Embryonic facial prominence (tissue), 1 donor: ENCODE measurements at regions not wholly inside any gene's neighbourhood (a gene's known extent, or its start where the extent isn't known, plus 50 kb on each side); places are given as distances from the start of the nearest gene placed in this dataset.
"Not testable (repeated sequence)": the region's sequence is repeated elsewhere in the genome, so short reads cannot be mapped to it uniquely, and the experiment has no call there.

Source experiments
- DNase-seq: peaks from one replicate; pipeline ENCODE4 v3.0.0-alpha.2; 2016; ENCODE audit errors: extremely low spot score

GRCh38 chr9:40934480-40934879 is 194.0 kb downstream of the FOXD4L6 start:
- DNase-seq, result not testable (repeated sequence)

DNA sequence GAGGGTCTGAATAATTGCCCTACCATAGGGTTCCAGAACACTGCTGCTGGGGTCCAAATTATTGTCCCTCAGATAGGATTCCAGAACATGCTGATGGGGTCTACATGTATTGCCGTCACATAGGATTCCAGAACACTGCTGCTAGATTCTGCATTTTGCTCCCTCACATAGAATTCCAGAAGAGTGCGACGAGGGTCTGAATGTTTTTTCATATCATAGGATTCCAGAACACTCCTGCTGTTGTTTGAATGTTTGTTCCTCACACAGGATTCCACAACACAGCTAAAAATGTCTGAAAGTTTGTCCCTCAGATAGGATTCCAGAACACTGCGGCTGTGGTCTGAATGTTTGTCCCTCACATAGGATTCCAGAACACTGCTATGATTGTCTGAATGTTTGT is 198.1 kb downstream of the FOXD4L6 start:
- not testable (repeated sequence) for DNase-seq

DNA sequence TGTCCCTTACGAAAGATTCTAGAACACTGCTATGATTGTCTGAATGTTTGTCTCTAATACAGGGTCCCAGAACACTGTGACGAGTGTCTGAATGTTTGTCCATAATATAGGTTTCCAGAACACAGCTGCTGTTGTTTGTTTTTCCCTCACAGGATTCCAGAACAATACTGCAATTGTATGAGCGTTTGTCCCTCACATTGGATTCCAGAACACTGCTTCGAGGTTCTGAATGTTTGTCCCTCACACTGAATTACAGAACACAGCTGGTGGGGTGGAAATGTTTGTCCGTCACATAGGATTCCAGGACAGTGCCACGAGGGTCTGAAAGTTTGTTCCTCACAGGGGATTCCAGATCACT is 199.0 kb downstream of the FOXD4L6 start:
- not testable (repeated sequence) for DNase-seq

DNA sequence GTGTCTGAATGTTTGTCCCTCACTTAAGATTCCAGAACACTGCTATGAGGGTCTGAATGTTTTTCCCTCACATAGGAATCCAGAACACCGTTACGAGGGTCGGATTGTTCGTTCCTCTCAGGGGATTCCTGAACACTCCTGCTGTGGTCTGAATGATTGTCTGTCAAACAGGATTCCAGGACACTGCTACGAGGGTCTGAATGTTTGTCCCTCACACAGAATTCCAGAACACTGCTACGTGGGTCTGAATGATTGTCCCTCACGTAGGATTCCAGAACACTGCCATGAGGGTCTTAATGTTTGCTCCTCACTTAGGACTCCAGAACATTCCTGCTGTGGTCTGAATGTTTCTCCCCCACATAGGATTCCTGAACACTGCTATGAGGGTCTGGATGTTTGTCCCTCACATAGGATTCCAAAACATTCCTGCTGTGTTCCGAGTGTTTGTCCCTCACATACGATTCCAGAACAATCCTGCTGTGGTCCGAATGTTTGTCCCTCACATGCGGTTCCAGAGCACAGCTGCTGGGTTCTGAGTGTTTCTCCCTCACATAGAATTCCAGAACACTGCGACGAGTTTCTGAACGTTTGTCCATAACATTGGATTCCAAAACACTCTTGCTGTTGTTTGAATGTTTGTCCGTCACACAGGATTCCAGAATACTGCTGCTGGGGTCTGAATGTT is 199.5 kb downstream of the FOXD4L6 start:
- DNase-seq, result no peak

- DNase-seq, result no peak
These were observed 200.4 kb downstream of the FOXD4L6 start for GRCh38 chr9:40927851-40928802.

- no peak for DNase-seq
These were observed 201.2 kb downstream of the FOXD4L6 start for GRCh38 chr9:40927260-40927631.

DNA sequence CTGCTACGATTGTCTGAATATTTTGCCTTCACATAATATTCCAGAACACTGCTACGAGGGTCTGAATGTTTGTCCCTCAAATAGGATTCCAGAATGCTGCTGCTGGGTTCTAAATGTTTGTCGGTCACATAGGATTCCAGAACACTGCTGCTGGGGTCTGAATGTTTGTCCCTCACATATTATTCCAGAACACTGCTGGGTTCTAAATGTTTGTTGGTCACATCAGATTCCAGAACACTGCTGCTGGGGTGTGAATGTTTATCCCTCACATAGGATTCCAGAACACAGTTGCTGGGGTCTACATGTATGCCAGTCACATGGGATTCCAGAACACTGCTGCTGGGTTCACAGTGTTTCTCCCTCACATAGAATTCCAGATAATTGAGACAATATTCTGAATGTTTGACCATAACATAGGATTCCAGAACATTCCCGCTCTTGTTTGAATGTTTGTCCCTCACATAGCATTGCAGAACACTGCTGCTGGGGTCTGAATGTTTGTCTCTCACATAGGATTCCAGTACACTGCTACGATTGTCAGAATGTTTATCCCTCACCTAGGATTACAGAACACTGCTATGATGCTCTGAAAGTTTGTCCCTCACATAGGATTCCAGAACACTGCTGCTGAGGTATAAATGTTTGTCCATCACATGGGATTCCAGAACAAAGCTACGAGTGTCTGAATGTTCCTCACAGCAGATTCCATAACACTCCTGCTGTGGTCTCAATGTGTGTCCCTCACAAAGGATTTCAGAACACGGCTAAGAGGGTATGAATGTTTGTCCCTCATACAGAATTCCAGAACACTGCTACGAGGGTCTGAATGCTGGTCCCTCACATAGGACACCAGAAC is 201.8 kb downstream of the FOXD4L6 start:
- no peak for DNase-seq

GRCh38 chr9:40925149-40925548 is 203.3 kb downstream of the FOXD4L6 start:
- DNase-seq, result no peak

DNA sequence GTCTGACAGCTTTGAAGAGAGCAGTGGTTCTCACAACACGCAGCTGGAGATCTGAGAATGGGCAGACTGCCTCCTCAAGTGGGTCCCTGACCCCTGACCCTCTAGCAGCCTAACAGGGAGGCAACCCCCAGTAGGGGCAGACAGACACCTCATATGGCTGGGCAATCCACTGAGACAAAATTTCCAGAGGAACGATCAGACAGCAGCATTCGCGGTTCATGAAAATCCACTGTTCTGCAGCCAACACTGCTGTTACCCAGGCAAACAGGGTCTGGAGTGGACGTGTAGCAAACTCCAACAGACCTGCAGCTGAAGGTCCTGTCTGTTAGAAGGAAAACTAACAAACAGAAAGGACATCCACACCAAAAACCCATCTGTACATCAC is 212.1 kb downstream of the FOXD4L6 start:
- DNase-seq, result not testable (repeated sequence)

GRCh38 chr9:40915660-40916398 is 212.7 kb downstream of the FOXD4L6 start:
- not testable (repeated sequence) for DNase-seq

- no peak for DNase-seq
These were observed 213.5 kb downstream of the FOXD4L6 start for GRCh38 chr9:40914772-40915659.

DNA sequence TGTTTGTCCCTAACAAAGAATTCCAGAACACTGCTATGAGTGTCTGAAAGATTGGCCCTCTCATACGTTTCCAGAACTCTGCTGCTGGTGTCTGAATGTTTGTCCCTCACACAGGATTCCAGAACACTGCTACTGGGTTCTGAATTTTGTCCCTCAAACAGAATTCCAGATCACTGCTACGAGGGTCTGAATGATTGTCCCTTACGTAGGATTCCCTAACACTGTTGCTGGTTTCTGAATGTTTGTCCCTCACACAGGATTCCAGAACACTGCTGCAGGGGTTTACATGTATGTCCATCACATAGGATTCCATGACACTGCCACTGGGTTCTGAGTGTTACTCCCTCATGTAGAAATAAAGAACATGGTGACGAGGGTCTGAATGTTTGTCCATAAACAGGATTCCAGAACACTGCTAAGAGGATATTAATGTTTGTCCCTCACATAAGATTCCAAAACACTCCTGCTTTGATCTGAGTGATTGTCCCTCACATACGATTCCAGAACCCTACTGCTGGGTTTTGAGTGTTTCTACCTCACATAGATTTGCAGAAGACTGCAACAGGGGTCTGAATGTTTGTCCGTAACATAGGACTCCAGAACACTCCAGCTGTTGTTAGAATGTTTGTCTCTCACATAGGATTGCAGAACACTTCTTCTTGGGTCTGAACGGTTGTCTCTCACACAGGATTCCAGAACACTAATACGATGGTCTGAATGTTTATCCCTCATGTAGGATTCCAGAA is 214.4 kb downstream of the FOXD4L6 start:
- DNase-seq, result no peak

- DNase-seq, result no peak
These were observed 215.3 kb downstream of the FOXD4L6 start for GRCh38 chr9:40913096-40913719.

GRCh38 chr9:40912679-40913078 is 215.8 kb downstream of the FOXD4L6 start:
- not testable (repeated sequence) for DNase-seq

GRCh38 chr9:40911647-40912046 is 216.8 kb downstream of the FOXD4L6 start:
- no peak for DNase-seq

- not testable (repeated sequence) for DNase-seq
These were observed 217.5 kb downstream of the FOXD4L6 start for GRCh38 chr9:40910995-40911394.

DNA sequence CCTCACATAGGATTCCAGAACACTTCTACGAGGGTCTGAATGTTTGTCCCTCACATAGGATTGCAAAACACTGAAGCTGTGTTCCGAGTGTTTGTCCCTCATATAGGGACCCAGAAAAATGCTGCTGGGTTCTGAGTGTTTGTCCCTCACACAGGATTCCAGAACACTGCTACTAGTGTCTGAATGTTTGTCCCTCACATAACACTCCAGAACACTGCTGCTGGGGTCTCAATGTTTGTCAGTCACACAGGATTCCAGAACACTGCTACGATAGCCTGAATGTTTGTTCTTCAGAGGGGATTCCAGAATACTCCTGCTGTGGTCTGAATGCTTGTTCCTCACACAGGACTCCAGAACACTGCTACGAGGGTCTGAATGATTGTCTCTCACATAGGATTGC is 218.7 kb downstream of the FOXD4L6 start:
- no peak for DNase-seq

- not testable (repeated sequence) for DNase-seq
These were observed 219.4 kb downstream of the FOXD4L6 start for GRCh38 chr9:40909111-40909510.
